ENCODE measurements at regions not wholly inside any gene's neighbourhood (a gene's known extent, or its start where the extent isn't known, plus 50 kb on each side); places are given as distances from the start of the nearest gene placed in this dataset.
"Not testable (repeated sequence)": the region's sequence is repeated elsewhere in the genome, so short reads cannot be mapped to it uniquely, and the experiment has no call there.

- DNase-seq (ENCODE audit: low read depth) = no peak
Measured at GRCh38 chr18:22700920-22701319, 232.2 kb upstream of the RBBP8 start.

- no peak for DNase-seq (ENCODE audit: low read depth)
Measured at GRCh38 chr18:22701326-22701725, 231.8 kb upstream of the RBBP8 start.

- no peak for DNase-seq (ENCODE audit: low read depth)
Measured at GRCh38 chr18:22701795-22702194, 231.3 kb upstream of the RBBP8 start.

- DNase-seq (ENCODE audit: low read depth) = no peak
Measured at GRCh38 chr18:22702806-22703205, 230.3 kb upstream of the RBBP8 start.

GRCh38 chr18:22703883-22704585, 229.1 kb upstream of the RBBP8 start:
- DNase-seq (ENCODE audit: low read depth) = no peak

- no peak for DNase-seq (ENCODE audit: low read depth)
Measured at GRCh38 chr18:22704586-22704918, 228.6 kb upstream of the RBBP8 start.

GRCh38 chr18:22705328-22705727, 227.8 kb upstream of the RBBP8 start:
- no peak for DNase-seq (ENCODE audit: low read depth)

- DNase-seq (ENCODE audit: low read depth) = not testable (repeated sequence)
Measured at GRCh38 chr18:22706025-22706424, 227.1 kb upstream of the RBBP8 start.

- no peak for DNase-seq (ENCODE audit: low read depth)
Measured at GRCh38 chr18:22709288-22710060, 223.7 kb upstream of the RBBP8 start.

- DNase-seq (ENCODE audit: low read depth) = no peak
Measured at GRCh38 chr18:22710673-22711191, 222.4 kb upstream of the RBBP8 start.

- no peak for DNase-seq (ENCODE audit: low read depth)
Measured at GRCh38 chr18:22711192-22711685, 221.9 kb upstream of the RBBP8 start.

- no peak for DNase-seq (ENCODE audit: low read depth)
Measured at GRCh38 chr18:22713511-22713910, 219.6 kb upstream of the RBBP8 start.

GRCh38 chr18:22717536-22717935, 215.6 kb upstream of the RBBP8 start:
- DNase-seq (ENCODE audit: low read depth) = not testable (repeated sequence)

- DNase-seq (ENCODE audit: low read depth) = no peak
Measured at GRCh38 chr18:22723221-22723620, 209.9 kb upstream of the RBBP8 start.

- no peak for DNase-seq (ENCODE audit: low read depth)
Measured at GRCh38 chr18:22723773-22724172, 209.4 kb upstream of the RBBP8 start.

- no peak for DNase-seq (ENCODE audit: low read depth)
Measured at GRCh38 chr18:22726469-22726868, 206.7 kb upstream of the RBBP8 start.

GRCh38 chr18:22728016-22728415, 205.1 kb upstream of the RBBP8 start:
- DNase-seq (ENCODE audit: low read depth) = no peak

- no peak for DNase-seq (ENCODE audit: low read depth)
Measured at GRCh38 chr18:22728481-22729105, 204.5 kb upstream of the RBBP8 start.

GRCh38 chr18:22731398-22731797, 201.7 kb upstream of the RBBP8 start:
- DNase-seq (ENCODE audit: low read depth) = no peak

- no peak for DNase-seq (ENCODE audit: low read depth)
Measured at GRCh38 chr18:22734105-22734661, 198.9 kb upstream of the RBBP8 start.

- peak; percentile 66 for DNase-seq (ENCODE audit: low read depth)
Measured at GRCh38 chr18:22734791-22735627, 198.1 kb upstream of the RBBP8 start.

Measured in forelimb muscle (tissue), 1 donor.